A673 (cell line): ENCODE measurements at regions not wholly inside any gene's neighbourhood (a gene's known extent, or its start where the extent isn't known, plus 50 kb on each side); places are given as distances from the start of the nearest gene placed in this dataset.

ENCODE experiments used
- BruUV-seq: library from RNA; stranded (reverse); fragments of 400-500 nt; replicated peaks from 2 replicates; lab custom pipeline; 2021; lab: Mats Ljungman, UMichigan
- CTCF ChIA-PET: fragments of 300-600 bp; sonication (Branson Sonifier 250); formaldehyde crosslinking; loops from one replicate; lab custom pipeline; 2022; ENCODE audit warnings: antibody characterized with exemption; lab: Charles Lee
- POLR2A ChIA-PET: fragments of 300-600 bp; sonication (Branson Sonifier 250); formaldehyde crosslinking; loops from one replicate; lab custom pipeline; 2022; ENCODE audit warnings: antibody characterized with exemption; ENCODE audit not compliant: low non-redundant PET; lab: Charles Lee
- DNase-seq: peaks from one replicate; pipeline ENCODE4 v3.0.0-alpha.2; 2015; ENCODE audit warnings: low spot score
- H3K27ac ChIP-seq: fragments of 200-600 bp; sonication (generic); 2 replicates; pipeline ENCODE4 v1.5.1; 2016; ENCODE audit warnings: mixed run types, low read depth, mild to moderate bottlenecking, mixed read lengths, antibody characterized with exemption, low read length; ENCODE audit not compliant: poor library complexity, severe bottlenecking
- H3K27me3 ChIP-seq: fragments of 200-600 bp; sonication (generic); replicated peaks from 2 replicates; pipeline ENCODE4 v1.6.1; 2017; ENCODE audit warnings: mixed run types, low read depth, mild to moderate bottlenecking, mixed read lengths, antibody characterized with exemption, low read length; ENCODE audit not compliant: insufficient read depth, poor library complexity
- H3K36me3 ChIP-seq: fragments of 200-600 bp; sonication (generic); 2 replicates; pipeline ENCODE4 v1.6.1; 2016; ENCODE audit warnings: mixed run types, mild to moderate bottlenecking, mixed read lengths, antibody characterized with exemption, low read length; ENCODE audit not compliant: insufficient read depth, poor library complexity, severe bottlenecking
- H3K4me1 ChIP-seq: fragments of 200-600 bp; sonication (generic); 2 replicates; pipeline ENCODE4 v1.6.1; 2017; ENCODE audit warnings: mixed run types, mild to moderate bottlenecking, mixed read lengths, antibody characterized with exemption, low read length; ENCODE audit not compliant: insufficient read depth, poor library complexity, severe bottlenecking
- H3K4me3 ChIP-seq: fragments of 200-600 bp; sonication (generic); 2 replicates; pipeline ENCODE4 v1.5.1; 2016; ENCODE audit warnings: low read depth, mixed run types, mild to moderate bottlenecking, mixed read lengths, low read length; ENCODE audit not compliant: poor library complexity, severe bottlenecking
- H3K9me3 ChIP-seq: fragments of 200-600 bp; sonication (generic); 2 replicates; pipeline ENCODE4 v1.6.1; 2016; ENCODE audit warnings: mixed run types, low read depth, mild to moderate bottlenecking, mixed read lengths, antibody characterized with exemption, low read length; ENCODE audit not compliant: poor library complexity, severe bottlenecking
- CTCF ChIP-seq: fragments of 300-800, 200-600 bp; sonication (generic); conservative IDR thresholded peaks from 2 replicates; pipeline ENCODE4 v1.5.1; 2017; ENCODE audit warnings: low read depth, mild to moderate bottlenecking, antibody characterized with exemption, low read length, moderate library complexity, mixed read lengths
- EZH2 ChIP-seq: fragments of 200-600 bp; sonication (generic); IDR thresholded peaks from 2 replicates; pipeline ENCODE4 v1.6.1; 2017; ENCODE audit warnings: borderline replicate concordance, low read depth, mild to moderate bottlenecking, mixed read lengths, antibody characterized with exemption, low read length; ENCODE audit not compliant: poor library complexity, severe bottlenecking
- intact Hi-C: fragments of 100-400 bp; cut with micrococcal nuclease; formaldehyde crosslinking; loops from one replicate; pipeline ENCODE4 v1.10.0; 2022; ENCODE audit not compliant: unreplicated experiment

- POLR2A ChIA-PET: no interaction called here
- no peaks in the 10 kb centered on the region for H3K4me1 ChIP-seq
- DNase-seq: no peak
- H3K36me3 ChIP-seq: no peaks in the 10 kb centered on the region
- no peak overlapping the region for H3K4me3 ChIP-seq
- intact Hi-C loops: no loop called here
- no peaks in the 10 kb centered on the region for H3K27me3 ChIP-seq
- CTCF ChIA-PET: no interaction called here
- TF ChIP-seq CTCF (no peak), EZH2 (no peak)
- no peaks in the 10 kb centered on the region for H3K9me3 ChIP-seq
- BruUV-seq: no TSS peak
- no peak overlapping the region for H3K27ac ChIP-seq
Measured at GRCh38 chr2:4272261-4272858, 569.0 kb downstream of the DCDC2C start.

DNA sequence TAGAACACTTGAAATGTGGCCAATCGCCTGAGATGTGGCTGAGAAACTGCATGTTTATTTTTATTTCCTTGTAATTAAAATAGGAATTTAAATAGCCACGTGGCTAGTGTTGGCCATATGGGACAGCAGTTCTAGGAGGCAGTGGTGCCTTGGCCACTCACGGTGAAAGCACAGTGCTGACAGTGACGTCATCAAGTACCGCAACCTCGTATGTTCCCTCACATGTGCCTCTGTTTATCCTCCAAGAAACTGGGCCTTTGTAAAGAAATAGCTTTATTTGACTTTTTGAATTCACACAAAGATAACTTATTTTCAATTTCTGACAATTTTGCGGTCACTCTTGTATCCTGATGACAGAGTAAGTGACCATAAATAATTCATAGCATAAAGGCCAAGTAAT, 575.0 kb downstream of the DCDC2C start:
- Histone ChIP-seq H3K27me3 (no peaks in the 10 kb centered on the region), H3K9me3 (no peaks in the 10 kb centered on the region), H3K4me3 (no peak overlapping the region), H3K36me3 (no peaks in the 10 kb centered on the region), H3K27ac (no peak overlapping the region), H3K4me1 (peaks cover 15% of the 10 kb centered on the region)
- no peak for TF ChIP-seq CTCF
- BruUV-seq: no TSS peak
- intact Hi-C loops: no loop called here
- CTCF ChIA-PET: no interaction called here
- POLR2A ChIA-PET: no interaction called here
- DNase-seq: no peak

DNA sequence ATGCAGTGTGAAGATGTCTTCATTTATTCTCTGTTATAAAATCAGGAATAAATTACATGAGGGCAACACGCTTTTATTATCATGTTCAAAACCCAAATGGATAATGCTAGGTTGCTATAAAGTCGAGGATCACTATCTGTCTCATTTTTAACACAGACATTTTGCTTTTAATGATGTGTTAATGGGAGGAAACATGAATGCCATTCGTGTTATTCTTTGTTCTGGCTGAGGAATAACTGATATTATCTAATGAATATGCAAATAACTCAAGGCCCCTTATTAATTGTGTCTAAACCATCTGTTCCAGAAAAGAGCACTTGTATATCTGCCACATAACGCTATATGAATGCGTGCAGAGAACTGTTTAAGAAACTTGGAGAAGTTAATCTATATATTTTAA, 576.1 kb downstream of the DCDC2C start:
- CTCF ChIA-PET: no interaction called here
- H3K27ac ChIP-seq: no peak overlapping the region
- POLR2A ChIA-PET: no interaction called here
- H3K9me3 ChIP-seq: no peaks in the 10 kb centered on the region
- intact Hi-C loops: no loop called here
- BruUV-seq: no TSS peak
- H3K4me3 ChIP-seq: no peak overlapping the region
- H3K4me1 ChIP-seq: peaks cover 15% of the 10 kb centered on the region
- no peaks in the 10 kb centered on the region for H3K27me3 ChIP-seq
- H3K36me3 ChIP-seq: no peaks in the 10 kb centered on the region
- TF ChIP-seq EZH2 (no peak), CTCF (no peak)
- no peak for DNase-seq
